IMR-90 (cell line): ENCODE measurements at regions not wholly inside any gene's neighbourhood (a gene's known extent, or its start where the extent isn't known, plus 50 kb on each side); places are given as distances from the start of the nearest gene placed in this dataset.

Experiments
- BHLHE40 ChIP-seq: fragments of 150-350 bp; IDR thresholded peaks from 2 replicates; pipeline ENCODE4 v1.6.1; 2016; ENCODE audit warnings: mild to moderate bottlenecking, low read depth, low read length
- CEBPB ChIP-seq: IDR thresholded peaks from 2 replicates; pipeline ENCODE4 v1.6.1; 2012; ENCODE audit warnings: low read depth, low read length, improper control_type of control experiment
- FOS ChIP-seq: fragments of 150-350 bp; IDR thresholded peaks from 2 replicates; pipeline ENCODE4 v1.6.1; 2016; ENCODE audit warnings: low read depth, low read length
- MAFK ChIP-seq: IDR thresholded peaks from 2 replicates; pipeline ENCODE4 v1.6.1; 2012; ENCODE audit warnings: low read depth, low read length, improper control_type of control experiment
- MAZ ChIP-seq: IDR thresholded peaks from 2 replicates; pipeline ENCODE4 v1.6.1; 2012; ENCODE audit warnings: low read depth, mild to moderate bottlenecking, low read length, improper control_type of control experiment, moderate library complexity, borderline replicate concordance
- POLR2A ChIP-seq: IDR thresholded peaks from 2 replicates; pipeline ENCODE4 v1.6.1; 2012; ENCODE audit warnings: mild to moderate bottlenecking, low read depth, low read length
- RAD21 ChIP-seq: IDR thresholded peaks from 2 replicates; pipeline ENCODE4 v1.6.1; 2012; ENCODE audit warnings: low read length, improper control_type of control experiment
- RCOR1 ChIP-seq: IDR thresholded peaks from 2 replicates; pipeline ENCODE4 v1.6.1; 2012; ENCODE audit warnings: mild to moderate bottlenecking, low read length, improper control_type of control experiment; ENCODE audit not compliant: insufficient replicate concordance
- RFX5 ChIP-seq: IDR thresholded peaks from 2 replicates; pipeline ENCODE4 v1.8.0; 2012; ENCODE audit warnings: low read depth, mild to moderate bottlenecking, low read length, moderate library complexity
- SMC3 ChIP-seq: fragments of 150-350 bp; IDR thresholded peaks from 2 replicates; pipeline ENCODE4 v1.6.1; 2016; ENCODE audit warnings: low read depth, mild to moderate bottlenecking, antibody characterized with exemption, low read length, moderate library complexity
- TF ChIP-seq, protein P1 (sequence below): conservative IDR thresholded peaks from 2 replicates; pipeline ENCODE4 v1.5.1; 2012; ENCODE audit warnings: mild to moderate bottlenecking, low read depth, low read length, improper control_type of control experiment
- TF ChIP-seq, protein P2 (sequence below): fragments of 150-350 bp; IDR thresholded peaks from 2 replicates; pipeline ENCODE4 v1.6.1; 2017; ENCODE audit warnings: mild to moderate bottlenecking, antibody characterized with exemption, low read length, low read depth

DNA sequence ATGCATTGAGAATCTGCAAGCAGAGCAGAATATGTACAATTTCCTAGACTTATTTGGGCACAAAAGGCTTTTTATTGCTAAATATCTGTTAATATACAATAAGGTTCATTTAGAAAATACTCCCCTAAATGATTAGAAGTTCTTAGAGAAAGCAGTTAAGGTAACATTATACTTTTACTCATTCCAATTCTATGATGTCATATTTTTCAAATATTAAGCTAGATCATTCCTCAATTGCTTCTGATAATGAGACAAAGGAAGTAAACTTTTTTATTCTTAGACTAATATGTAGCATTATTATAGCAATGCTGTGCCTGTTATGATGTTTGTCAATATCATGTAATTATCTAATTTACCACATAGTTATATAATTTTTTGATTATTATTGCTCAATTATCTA lies 447.0 kb downstream of the SLC16A7 start:
- no peak for TF ChIP-seq FOS
- TF ChIP-seq, protein P1, sequence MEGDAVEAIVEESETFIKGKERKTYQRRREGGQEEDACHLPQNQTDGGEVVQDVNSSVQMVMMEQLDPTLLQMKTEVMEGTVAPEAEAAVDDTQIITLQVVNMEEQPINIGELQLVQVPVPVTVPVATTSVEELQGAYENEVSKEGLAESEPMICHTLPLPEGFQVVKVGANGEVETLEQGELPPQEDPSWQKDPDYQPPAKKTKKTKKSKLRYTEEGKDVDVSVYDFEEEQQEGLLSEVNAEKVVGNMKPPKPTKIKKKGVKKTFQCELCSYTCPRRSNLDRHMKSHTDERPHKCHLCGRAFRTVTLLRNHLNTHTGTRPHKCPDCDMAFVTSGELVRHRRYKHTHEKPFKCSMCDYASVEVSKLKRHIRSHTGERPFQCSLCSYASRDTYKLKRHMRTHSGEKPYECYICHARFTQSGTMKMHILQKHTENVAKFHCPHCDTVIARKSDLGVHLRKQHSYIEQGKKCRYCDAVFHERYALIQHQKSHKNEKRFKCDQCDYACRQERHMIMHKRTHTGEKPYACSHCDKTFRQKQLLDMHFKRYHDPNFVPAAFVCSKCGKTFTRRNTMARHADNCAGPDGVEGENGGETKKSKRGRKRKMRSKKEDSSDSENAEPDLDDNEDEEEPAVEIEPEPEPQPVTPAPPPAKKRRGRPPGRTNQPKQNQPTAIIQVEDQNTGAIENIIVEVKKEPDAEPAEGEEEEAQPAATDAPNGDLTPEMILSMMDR = no peak
- TF ChIP-seq POLR2A = no peak
- no peak for TF ChIP-seq SMC3
- TF ChIP-seq BHLHE40 = no peak
- TF ChIP-seq, protein P2, sequence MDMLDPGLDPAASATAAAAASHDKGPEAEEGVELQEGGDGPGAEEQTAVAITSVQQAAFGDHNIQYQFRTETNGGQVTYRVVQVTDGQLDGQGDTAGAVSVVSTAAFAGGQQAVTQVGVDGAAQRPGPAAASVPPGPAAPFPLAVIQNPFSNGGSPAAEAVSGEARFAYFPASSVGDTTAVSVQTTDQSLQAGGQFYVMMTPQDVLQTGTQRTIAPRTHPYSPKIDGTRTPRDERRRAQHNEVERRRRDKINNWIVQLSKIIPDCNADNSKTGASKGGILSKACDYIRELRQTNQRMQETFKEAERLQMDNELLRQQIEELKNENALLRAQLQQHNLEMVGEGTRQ = no peak
- TF ChIP-seq RAD21 = no peak
- TF ChIP-seq MAFK = no peak
- TF ChIP-seq CEBPB = no peak
- TF ChIP-seq MAZ = no peak
- no peak for TF ChIP-seq RFX5
- TF ChIP-seq RCOR1 = no peak
